Stimulated activated CD4-positive, alpha-beta T cell treated with anti-CD3 and anti-CD28 coated beads, Interleukin-12 subunit alpha, Interleukin-12 subunit beta, amount 100 ng/mL, for 48 hours (primary cell): ENCODE measurements at regions not wholly inside any gene's neighbourhood (a gene's known extent, or its start where the extent isn't known, plus 50 kb on each side); places are given as distances from the start of the nearest gene placed in this dataset.
"Not testable (repeated sequence)": the region's sequence is repeated elsewhere in the genome, so short reads cannot be mapped to it uniquely, and the experiment has no call there.

Experiments
- DNase-seq, 3 donors: peaks; one replicate each; pipeline ENCODE4 v3.0.0-alpha.2; 2020; ENCODE audit warnings: low read depth in 2 of 3, low spot score in 1 of 3

- DNase-seq = no peak
These were observed 52.6 kb upstream of the JUN start for GRCh38 chr1:58836408-58836807.

GRCh38 chr1:58837886-58838285, 54.0 kb upstream of the JUN start:
- no peak for DNase-seq

- DNase-seq = no peak
These were observed 55.4 kb upstream of the JUN start for GRCh38 chr1:58839147-58839795.

GRCh38 chr1:58839846-58840835, 56.3 kb upstream of the JUN start:
- no peak for DNase-seq

GRCh38 chr1:58841455-58841854, 57.6 kb upstream of the JUN start:
- no peak for DNase-seq

GRCh38 chr1:58842941-58843340, 59.1 kb upstream of the JUN start:
- no peak for DNase-seq

- no peak for DNase-seq
These were observed 60.3 kb upstream of the JUN start for GRCh38 chr1:58844176-58844575.

GRCh38 chr1:58845942-58846341, 62.1 kb upstream of the JUN start:
- no peak for DNase-seq

GRCh38 chr1:58848818-58849411, 65.1 kb upstream of the JUN start:
- DNase-seq = no peak

GRCh38 chr1:58849551-58849950, 65.7 kb upstream of the JUN start:
- no peak for DNase-seq

GRCh38 chr1:58850636-58851035, 66.8 kb upstream of the JUN start:
- no peak for DNase-seq

- no peak for DNase-seq
These were observed 69.1 kb upstream of the JUN start for GRCh38 chr1:58852731-58853485.

- DNase-seq = no peak
These were observed 70.7 kb upstream of the JUN start for GRCh38 chr1:58854576-58854975.

- DNase-seq = no peak
These were observed 71.7 kb upstream of the JUN start for GRCh38 chr1:58855274-58856165.

GRCh38 chr1:58856281-58856680, 72.4 kb upstream of the JUN start:
- not testable (repeated sequence) for DNase-seq

- no peak for DNase-seq
These were observed 74.1 kb upstream of the JUN start for GRCh38 chr1:58857680-58858673.

GRCh38 chr1:58859769-58860485, 76.1 kb upstream of the JUN start:
- DNase-seq = no peak

GRCh38 chr1:58861076-58861475, 77.2 kb upstream of the JUN start:
- DNase-seq = no peak
